Astrocyte of the cerebellum (primary cell): ENCODE measurements at regions not wholly inside any gene's neighbourhood (a gene's known extent, or its start where the extent isn't known, plus 50 kb on each side); places are given as distances from the start of the nearest gene placed in this dataset.

Experiments used
- DNase-seq: peaks from one replicate; pipeline ENCODE4 v3.0.0-alpha.2; 2011; ENCODE audit warnings: low read depth
- H3K4me3 ChIP-seq: 2 replicates; pipeline ENCODE4 v1.5.1; 2011; ENCODE audit warnings: mild to moderate bottlenecking, low read depth, low read length, moderate library complexity
- in situ Hi-C: cut with HindIII; loops from 2 replicates; pipeline ENCODE4 v1.10.0; 2017; ENCODE audit warnings: low sequenced_read_pairs
- TF ChIP-seq, protein P1 (sequence below): IDR thresholded peaks from 2 replicates; pipeline ENCODE4 v1.5.1; 2012; ENCODE audit warnings: low read length, low read depth, moderate library complexity, mild to moderate bottlenecking; ENCODE audit errors: missing control alignments

GRCh38 chr12:87802721-87803011, 226.5 kb downstream of the C12orf50 start:
- in situ Hi-C loops, result no loop called here

GRCh38 chr12:87801860-87802720, 227.1 kb downstream of the C12orf50 start:
- DNase-seq, result no peak
- TF ChIP-seq, protein P1, sequence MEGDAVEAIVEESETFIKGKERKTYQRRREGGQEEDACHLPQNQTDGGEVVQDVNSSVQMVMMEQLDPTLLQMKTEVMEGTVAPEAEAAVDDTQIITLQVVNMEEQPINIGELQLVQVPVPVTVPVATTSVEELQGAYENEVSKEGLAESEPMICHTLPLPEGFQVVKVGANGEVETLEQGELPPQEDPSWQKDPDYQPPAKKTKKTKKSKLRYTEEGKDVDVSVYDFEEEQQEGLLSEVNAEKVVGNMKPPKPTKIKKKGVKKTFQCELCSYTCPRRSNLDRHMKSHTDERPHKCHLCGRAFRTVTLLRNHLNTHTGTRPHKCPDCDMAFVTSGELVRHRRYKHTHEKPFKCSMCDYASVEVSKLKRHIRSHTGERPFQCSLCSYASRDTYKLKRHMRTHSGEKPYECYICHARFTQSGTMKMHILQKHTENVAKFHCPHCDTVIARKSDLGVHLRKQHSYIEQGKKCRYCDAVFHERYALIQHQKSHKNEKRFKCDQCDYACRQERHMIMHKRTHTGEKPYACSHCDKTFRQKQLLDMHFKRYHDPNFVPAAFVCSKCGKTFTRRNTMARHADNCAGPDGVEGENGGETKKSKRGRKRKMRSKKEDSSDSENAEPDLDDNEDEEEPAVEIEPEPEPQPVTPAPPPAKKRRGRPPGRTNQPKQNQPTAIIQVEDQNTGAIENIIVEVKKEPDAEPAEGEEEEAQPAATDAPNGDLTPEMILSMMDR, result no peak
- H3K4me3 ChIP-seq, result no peak overlapping the region
- in situ Hi-C loops, result no loop called here

More at GRCh38 chr12:87802721-87803011, 226.5 kb downstream of the C12orf50 start:
- TF ChIP-seq, protein P1, result no peak
- H3K4me3 ChIP-seq, result no peak overlapping the region
- no peak for DNase-seq

DNA sequence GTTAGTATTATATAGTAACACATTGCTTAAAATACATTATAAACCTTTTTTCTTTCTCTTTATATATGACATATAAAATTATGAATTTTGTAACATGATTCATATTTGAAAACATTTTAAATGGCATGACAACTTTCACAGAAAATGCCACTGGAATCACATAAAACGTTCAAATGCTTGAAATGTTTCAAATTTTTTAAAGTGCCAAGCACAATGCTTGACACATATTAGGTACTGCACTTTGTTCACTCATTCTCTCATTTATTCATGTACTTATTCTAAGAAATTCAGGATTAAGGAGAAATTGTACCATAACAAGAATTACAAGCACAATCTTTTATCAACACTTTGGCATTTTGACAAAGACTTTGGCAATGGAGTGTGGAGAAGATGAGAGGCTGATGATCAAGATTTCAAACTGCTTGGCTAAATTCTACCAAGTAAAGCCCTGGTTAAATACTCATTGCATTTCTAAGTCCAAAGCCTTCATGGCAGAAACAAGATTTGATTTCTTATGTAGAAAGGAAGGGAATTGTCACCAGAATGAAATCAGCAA, 232.2 kb downstream of the C12orf50 start:
- TF ChIP-seq, protein P1, result no peak
- DNase-seq, result no peak
- H3K4me3 ChIP-seq, result no peak overlapping the region
- in situ Hi-C loops, result no loop called here

- DNase-seq, result no peak
- in situ Hi-C loops, result no loop called here
- H3K4me3 ChIP-seq, result no peak overlapping the region
- TF ChIP-seq, protein P1, result no peak
Observed at GRCh38 chr12:87795555-87795954, 233.6 kb downstream of the C12orf50 start.

DNA sequence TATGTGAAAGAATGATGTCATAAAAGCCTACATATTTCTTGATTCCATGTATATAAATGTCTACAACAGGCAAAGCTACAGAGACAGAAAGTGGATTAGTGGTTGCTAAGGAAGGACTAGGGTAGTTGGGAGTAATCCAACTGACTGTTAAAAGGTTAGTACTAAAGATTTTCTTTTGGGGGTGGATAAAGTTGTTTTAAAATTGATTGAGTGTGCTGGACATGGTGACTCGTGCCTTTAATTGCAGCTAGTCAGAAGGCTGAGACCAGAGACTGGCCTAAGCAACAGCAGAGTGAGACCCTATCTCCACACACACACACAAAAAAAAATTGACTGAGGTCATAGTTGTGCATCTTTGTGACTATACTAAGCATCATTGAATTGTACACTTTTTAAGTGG, 234.3 kb downstream of the C12orf50 start:
- H3K4me3 ChIP-seq, result no peak overlapping the region
- in situ Hi-C loops, result no loop called here
- TF ChIP-seq, protein P1, result no peak
- no peak for DNase-seq

GRCh38 chr12:87793131-87793530, 236.1 kb downstream of the C12orf50 start:
- no peak for DNase-seq
- TF ChIP-seq, protein P1, result no peak
- no peak overlapping the region for H3K4me3 ChIP-seq
- in situ Hi-C loops, result no loop called here
